ENCODE measurements at regions not wholly inside any gene's neighbourhood (a gene's known extent, or its start where the extent isn't known, plus 50 kb on each side); places are given as distances from the start of the nearest gene placed in this dataset.

- Histone ChIP-seq H3K9me3 (ENCODE audit: control insufficient read depth, low read depth, low read length) (no peaks in the 10 kb centered on the region), H3K36me3 (ENCODE audit: control insufficient read depth, insufficient read depth, low read length) (no peaks in the 10 kb centered on the region), H3K4me3 (ENCODE audit: low read length) (peak overlapping the region; percentile 93), H3K4me1 (ENCODE audit: control insufficient read depth, insufficient read depth, low read length) (peaks cover 4% of the 10 kb centered on the region), H3K27ac (ENCODE audit: low read length) (peak overlapping the region; percentile 90), H3K27me3 (ENCODE audit: control insufficient read depth, insufficient read depth, low read length) (no peaks in the 10 kb centered on the region)
- DNase-seq = peak; percentile 60 to 81
- WGBS (ENCODE audit: insufficient coverage, low lambda C conversion rate) = 70% methylated on average over 2 of the region's 47 CpGs
Measured at GRCh38 chr1:212557739-212558692, 50.5 kb upstream of the ATF3 start.

DNA sequence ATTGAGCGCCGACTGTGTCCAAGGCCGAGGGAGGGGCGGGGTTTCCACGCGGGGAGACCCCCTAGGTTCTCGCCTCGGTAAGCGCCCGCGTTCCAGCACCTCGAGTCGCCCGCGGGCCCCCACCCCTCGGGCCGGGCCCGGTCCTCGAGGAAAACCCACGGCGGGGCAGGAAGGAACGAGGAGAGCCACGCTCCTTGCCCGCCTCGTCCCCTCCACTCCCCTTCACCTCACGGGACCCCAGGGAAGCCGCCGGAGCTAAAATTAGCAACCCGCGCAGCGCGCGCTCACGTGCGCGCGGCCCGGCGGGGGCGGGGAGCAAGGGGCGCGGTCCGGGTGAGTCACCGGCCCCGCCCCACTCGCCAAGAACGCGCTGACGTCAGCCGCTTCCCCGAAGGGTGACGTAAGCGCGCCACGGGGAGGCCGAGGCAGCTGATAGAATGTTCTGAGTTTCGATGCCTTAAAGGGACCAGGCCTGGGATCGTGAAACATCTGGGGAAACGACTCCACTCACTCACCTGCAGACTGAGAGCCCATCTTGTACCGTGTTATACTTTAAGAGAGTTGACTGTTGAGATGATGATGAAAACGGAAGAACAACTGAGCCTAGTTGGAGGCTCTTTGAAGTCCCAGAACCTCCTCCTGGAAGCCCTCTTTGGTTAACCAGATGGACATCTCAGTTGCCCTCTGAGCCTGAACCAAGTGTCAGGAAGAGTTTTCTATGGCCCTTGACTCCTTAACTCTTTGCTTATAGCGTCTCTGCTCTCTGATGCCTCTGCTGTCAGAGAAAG is 49.7 kb upstream of the ATF3 start:
- no peaks in the 10 kb centered on the region for H3K27me3 ChIP-seq (ENCODE audit: control insufficient read depth, insufficient read depth, low read length)
- WGBS (ENCODE audit: insufficient coverage, low lambda C conversion rate) = 67% methylated on average over 1 of the region's 62 CpGs
- H3K36me3 ChIP-seq (ENCODE audit: control insufficient read depth, insufficient read depth, low read length) = no peaks in the 10 kb centered on the region
- peak; percentile 96 to 98 for DNase-seq
- H3K4me1 ChIP-seq (ENCODE audit: control insufficient read depth, insufficient read depth, low read length) = peaks cover 4% of the 10 kb centered on the region
- peak overlapping the region; percentile 93 for H3K4me3 ChIP-seq (ENCODE audit: low read length)
- peak overlapping the region; percentile 90 for H3K27ac ChIP-seq (ENCODE audit: low read length)
- no peaks in the 10 kb centered on the region for H3K9me3 ChIP-seq (ENCODE audit: control insufficient read depth, low read depth, low read length)
